Heart left ventricle (tissue), 13 donors: ENCODE measurements at regions not wholly inside any gene's neighbourhood (a gene's known extent, or its start where the extent isn't known, plus 50 kb on each side); places are given as distances from the start of the nearest gene placed in this dataset.

Experiments
- POLR2A ChIP-seq, 2 donors: fragments of 450-650 bp; IDR thresholded peaks; one replicate each; pipeline ENCODE4 v1.6.1; 2017; ENCODE audit warnings: antibody characterized with exemption in 2 of 2, mild to moderate bottlenecking in 2 of 2, moderate library complexity in 2 of 2
- TF ChIP-seq, protein P1 (sequence below), 12 donors: fragments of 200-600 bp; sonication (generic) in 4 of 12; IDR thresholded peaks; one replicate each; pipeline versions ENCODE4 v1.5.0 to v1.8.0; 2018 to 2022; ENCODE audit warnings: antibody characterized with exemption in 12 of 12, mild to moderate bottlenecking in 5 of 12
- donor health status: ischemic (EF 13 %, LVEDD 7.1; RV severe dilation, severe dysfunction).
- donor health status: DM: no; HTN: yes; CAD: no.
- donor health status: DM: no; HTN: no; CAD: no.
- donor health status: ischemic (EF 25% LVEDD 6.9; RV normal size, moderate dysfunction).
- donor health status: ischemic (EF 25% LVEDD 5.7; RV mildly dilated, moderate dysfunction).
- donor health status: ischemic (EF 35%, LVEDD 5.7; RV mildly dilated, moderate dysfunction).
- donor health status: nonischemic (EF 11% LVEDD 7.7; RV severe dilation, severe dysfunction).
- donor health status: DM: yes; HTN: yes; CAD: no.
- donor health status: PGD.
- donor health status: ischemic (EF 29% LVEDD 5.4; RV normal size, mild dysfunction).
- donor health status: nonischemic (EF 23%, LVEDD 6.1; RV moderate dilation, normal function).

DNA sequence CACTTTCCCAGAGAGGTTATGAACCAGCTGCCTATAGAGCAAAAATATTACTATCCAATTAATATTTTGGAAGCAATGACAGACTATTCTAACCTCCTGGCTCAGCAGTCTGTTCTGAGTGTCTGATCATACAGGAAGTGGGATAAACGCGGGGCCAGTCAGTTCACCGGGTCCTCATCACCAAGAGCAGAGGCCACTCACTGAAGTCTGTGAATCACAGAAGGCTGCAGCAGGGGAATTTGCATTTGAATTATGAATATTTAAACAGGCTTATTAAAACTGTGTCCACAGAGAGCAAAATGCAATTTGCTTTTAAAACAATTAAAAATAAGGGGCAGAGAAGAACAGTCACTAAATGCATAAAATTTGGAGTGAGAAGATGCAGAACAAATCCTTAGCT, 305.2 kb downstream of the MCTP2 start:
- TF ChIP-seq, protein P1, sequence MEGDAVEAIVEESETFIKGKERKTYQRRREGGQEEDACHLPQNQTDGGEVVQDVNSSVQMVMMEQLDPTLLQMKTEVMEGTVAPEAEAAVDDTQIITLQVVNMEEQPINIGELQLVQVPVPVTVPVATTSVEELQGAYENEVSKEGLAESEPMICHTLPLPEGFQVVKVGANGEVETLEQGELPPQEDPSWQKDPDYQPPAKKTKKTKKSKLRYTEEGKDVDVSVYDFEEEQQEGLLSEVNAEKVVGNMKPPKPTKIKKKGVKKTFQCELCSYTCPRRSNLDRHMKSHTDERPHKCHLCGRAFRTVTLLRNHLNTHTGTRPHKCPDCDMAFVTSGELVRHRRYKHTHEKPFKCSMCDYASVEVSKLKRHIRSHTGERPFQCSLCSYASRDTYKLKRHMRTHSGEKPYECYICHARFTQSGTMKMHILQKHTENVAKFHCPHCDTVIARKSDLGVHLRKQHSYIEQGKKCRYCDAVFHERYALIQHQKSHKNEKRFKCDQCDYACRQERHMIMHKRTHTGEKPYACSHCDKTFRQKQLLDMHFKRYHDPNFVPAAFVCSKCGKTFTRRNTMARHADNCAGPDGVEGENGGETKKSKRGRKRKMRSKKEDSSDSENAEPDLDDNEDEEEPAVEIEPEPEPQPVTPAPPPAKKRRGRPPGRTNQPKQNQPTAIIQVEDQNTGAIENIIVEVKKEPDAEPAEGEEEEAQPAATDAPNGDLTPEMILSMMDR (IDR thresholded peaks at IDR 0.05) = no peak
- TF ChIP-seq POLR2A (IDR thresholded peaks at IDR 0.05) = no peak
